GM23338 (cell line): ENCODE measurements at regions not wholly inside any gene's neighbourhood (a gene's known extent, or its start where the extent isn't known, plus 50 kb on each side); places are given as distances from the start of the nearest gene placed in this dataset.

ENCODE experiments used
- ATAC-seq: fragments of 200-7000 bp; cut with Tn5 transposase; 3 replicates; pipeline ENCODE4 v1.9.1; 2020
- DNase-seq: peaks from one replicate; pipeline ENCODE4 v3.0.0-alpha.2; 2015; ENCODE audit warnings: low spot score
- H2AFZ ChIP-seq: fragments of 200-600 bp; sonication (generic); 2 replicates; pipeline ENCODE4 v1.8.0; 2016; ENCODE audit warnings: antibody characterized with exemption, mild to moderate bottlenecking, moderate library complexity
- H3F3A ChIP-seq: fragments of 200-600 bp; sonication (generic); replicated peaks from 2 replicates; pipeline ENCODE4 v1.8.0; 2017; ENCODE audit warnings: antibody characterized with exemption, mixed run types, low read depth
- H3K27ac ChIP-seq: fragments of 200-600 bp; sonication (generic); 2 replicates; pipeline ENCODE4 v1.6.1; 2016; ENCODE audit warnings: low read depth
- H3K27me3 ChIP-seq: fragments of 200-600 bp; sonication (generic); 2 replicates; pipeline ENCODE4 v1.8.0; 2016; ENCODE audit warnings: mild to moderate bottlenecking, mixed run types, moderate library complexity; ENCODE audit not compliant: insufficient read depth
- H3K36me3 ChIP-seq: fragments of 200-600 bp; sonication (generic); 2 replicates; pipeline ENCODE4 v1.8.0; 2016; ENCODE audit warnings: mild to moderate bottlenecking; ENCODE audit not compliant: insufficient read depth
- H3K4me1 ChIP-seq: fragments of 200-600 bp; sonication (generic); 2 replicates; pipeline ENCODE4 v1.8.0; 2016; ENCODE audit warnings: mild to moderate bottlenecking, moderate library complexity; ENCODE audit not compliant: insufficient read depth
- H3K4me2 ChIP-seq: fragments of 200-600 bp; sonication (generic); 2 replicates; pipeline ENCODE4 v1.7.1; 2017; ENCODE audit warnings: mixed run types
- H3K4me3 ChIP-seq: fragments of 200-600 bp; sonication (generic); 2 replicates; pipeline ENCODE4 v1.6.1; 2016; ENCODE audit warnings: mixed run types
- H3K79me2 ChIP-seq: fragments of 200-600 bp; sonication (generic); replicated peaks from 2 replicates; pipeline ENCODE4 v1.8.0; 2017; ENCODE audit warnings: mild to moderate bottlenecking; ENCODE audit not compliant: insufficient read depth
- H3K9me2 ChIP-seq: fragments of 200-600 bp; sonication (generic); 2 replicates; pipeline ENCODE4 v1.8.0; 2017; ENCODE audit not compliant: insufficient read depth
- H4K20me1 ChIP-seq: fragments of 200-600 bp; sonication (generic); replicated peaks from 2 replicates; pipeline ENCODE4 v1.8.0; 2017; ENCODE audit warnings: mild to moderate bottlenecking; ENCODE audit not compliant: insufficient read depth
- H3K27ac Mint-ChIP-seq: 2 replicates; pipeline ENCODE4 v1.8.0; 2020; ENCODE audit warnings: inconsistent platforms, mild to moderate bottlenecking, moderate library complexity, mixed read lengths
- H3K27me3 Mint-ChIP-seq: 3 replicates; pipeline ENCODE4 v1.8.0; 2022; ENCODE audit warnings: low read depth, mild to moderate bottlenecking, moderate library complexity, mixed read lengths, inconsistent platforms; ENCODE audit not compliant: insufficient read depth, poor library complexity
- H3K36me3 Mint-ChIP-seq: 3 replicates; pipeline ENCODE4 v1.8.0; 2021; ENCODE audit warnings: low read depth, mild to moderate bottlenecking, inconsistent platforms, moderate library complexity, mixed read lengths
- H3K4me1 Mint-ChIP-seq: 3 replicates; pipeline ENCODE4 v1.8.0; 2020; ENCODE audit warnings: mild to moderate bottlenecking, inconsistent platforms, mixed read lengths
- H3K4me3 Mint-ChIP-seq: 3 replicates; pipeline ENCODE4 v1.8.0; 2021; ENCODE audit warnings: moderate library complexity, mild to moderate bottlenecking, inconsistent platforms, mixed read lengths
- H3K9me3 Mint-ChIP-seq: 3 replicates; pipeline ENCODE4 v1.8.0; 2020; ENCODE audit warnings: moderate library complexity, mild to moderate bottlenecking, inconsistent platforms, mixed read lengths
- CREB1 ChIP-seq: fragments of 250-450 bp; sonication (Bioruptor Pico); IDR thresholded peaks from 2 replicates; pipeline ENCODE4 v1.5.0; 2020; ENCODE audit warnings: low read depth, mild to moderate bottlenecking, moderate library complexity
- EZH2 ChIP-seq: fragments of 200-600 bp; sonication (generic); IDR thresholded peaks from one replicate; pipeline ENCODE4 v1.8.0; 2017; ENCODE audit warnings: antibody characterized with exemption, mild to moderate bottlenecking, low read depth; ENCODE audit not compliant: unreplicated experiment
- EZH2phosphoT487 ChIP-seq: fragments of 200-600 bp; sonication (generic); IDR thresholded peaks from one replicate; pipeline ENCODE4 v1.8.1; 2018; ENCODE audit warnings: antibody characterized with exemption; ENCODE audit not compliant: unreplicated experiment
- JUNB ChIP-seq: IDR thresholded peaks from one replicate; pipeline ENCODE4 v1.6.1; 2016; ENCODE audit warnings: antibody characterized with exemption; ENCODE audit not compliant: unreplicated experiment
- NANOG ChIP-seq: IDR thresholded peaks from 2 replicates; pipeline ENCODE4 v1.6.1; 2016; ENCODE audit warnings: antibody characterized with exemption, borderline replicate concordance
- POLR2AphosphoS5 ChIP-seq: IDR thresholded peaks from 2 replicates; pipeline ENCODE4 v1.6.1; 2016; ENCODE audit warnings: antibody characterized with exemption, low read depth
- STAT1 ChIP-seq: IDR thresholded peaks from one replicate; pipeline ENCODE4 v1.6.1; 2016; ENCODE audit warnings: antibody characterized with exemption; ENCODE audit not compliant: unreplicated experiment
- ZNF114 ChIP-seq: fragments of 250-450 bp; sonication (Bioruptor Pico); IDR thresholded peaks from 2 replicates; pipeline ENCODE4 v1.5.0; 2020; ENCODE audit warnings: mild to moderate bottlenecking, moderate library complexity
- ZNF331 ChIP-seq: fragments of 250-450 bp; sonication (Bioruptor Pico); IDR thresholded peaks from 2 replicates; pipeline ENCODE4 v1.5.0; 2020; ENCODE audit warnings: low read depth, mild to moderate bottlenecking, moderate library complexity
- TF ChIP-seq, protein P1 (sequence below), 2 experiments: fragments of 200-600 bp in 1 of 2; sonication (generic) in 1 of 2; conservative IDR thresholded peaks; 2 replicates each; pipeline versions ENCODE4 v1.5.1 to v1.6.1; 2016 to 2017; ENCODE audit warnings: antibody characterized with exemption in 2 of 2, low read depth in 2 of 2, mild to moderate bottlenecking in 2 of 2, moderate library complexity in 1 of 2
- TF ChIP-seq, protein P2 (sequence below): fragments of 250-450 bp; sonication (Bioruptor Pico); IDR thresholded peaks from 2 replicates; pipeline ENCODE4 v1.5.0; 2020; ENCODE audit warnings: mild to moderate bottlenecking, moderate library complexity
- TF ChIP-seq, protein P3 (sequence below): IDR thresholded peaks from 2 replicates; pipeline ENCODE4 v1.6.1; 2016; ENCODE audit warnings: antibody characterized with exemption
- TF ChIP-seq, protein P4 (sequence below): IDR thresholded peaks from one replicate; pipeline ENCODE4 v1.6.1; 2018; ENCODE audit warnings: antibody characterized with exemption; ENCODE audit not compliant: unreplicated experiment

DNA sequence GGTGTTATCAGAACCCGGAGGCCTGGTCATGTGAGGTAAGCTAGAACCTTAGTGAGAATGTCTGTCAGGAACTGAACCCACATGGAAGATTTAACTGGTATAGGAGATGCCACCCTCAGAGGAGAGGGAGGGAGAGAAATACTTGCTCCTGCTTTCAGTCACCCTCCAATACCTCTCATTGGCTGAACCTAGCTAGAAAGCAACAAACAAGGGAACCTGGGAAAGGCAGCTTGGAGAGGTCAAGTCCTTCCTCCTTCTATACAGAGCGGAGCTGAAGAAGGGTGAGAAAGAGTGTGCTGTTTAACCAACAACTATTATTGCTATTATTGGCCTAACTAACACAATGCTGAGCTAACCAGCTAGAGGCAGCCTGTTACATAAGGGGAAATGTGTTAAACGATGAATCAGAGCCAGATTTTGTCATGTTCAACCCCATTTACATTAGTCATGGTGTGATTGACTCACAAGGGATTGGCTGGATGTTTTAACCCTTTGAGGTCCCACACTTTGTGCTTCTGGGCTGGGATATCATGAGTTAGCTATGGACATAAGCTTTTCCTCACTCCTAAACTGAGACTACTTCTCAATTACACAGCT lies 96.5 kb upstream of the ESX1 start:
- peaks cover 12% of the 10 kb centered on the region; the same call in 2 of the 3 replicates for H3K4me1 Mint-ChIP-seq
- no peaks in the 10 kb centered on the region for H3K27me3 ChIP-seq

More for the DNA sequence above, 96.5 kb upstream of the ESX1 start:
- H4K20me1 ChIP-seq = no peaks in the 10 kb centered on the region
- Mint-ChIP-seq H3K36me3 (no peaks in the 10 kb centered on the region), H3K27ac (no peak overlapping the region), H3K9me3 (no peaks in the 10 kb centered on the region), H3K27me3 (no peaks in the 10 kb centered on the region), H3K4me3 (no peak overlapping the region)
- no peaks in the 10 kb centered on the region for H3K9me2 ChIP-seq
- H3K4me2 ChIP-seq = no peak overlapping the region
- H3K36me3 ChIP-seq = no peaks in the 10 kb centered on the region
- DNase-seq = no peak
- no peaks in the 10 kb centered on the region for H3F3A ChIP-seq
- H3K27ac ChIP-seq = no peak overlapping the region
- H3K4me3 ChIP-seq = no peak overlapping the region
- no peaks in the 10 kb centered on the region for H3K4me1 ChIP-seq
- no peaks in the 10 kb centered on the region for H3K79me2 ChIP-seq
- no peak for ATAC-seq
- 0 out of 2 replicates have a peak overlapping the region, but pooled peaks have one; percentile 38 for H2AFZ ChIP-seq
- TF ChIP-seq ZNF114 (CRISPR knock-in tag) (no peak), POLR2AphosphoS5 (no peak), JUNB (no peak), EZH2 (no peak), NANOG (no peak), EZH2phosphoT487 (no peak), CREB1 (CRISPR knock-in tag) (no peak), ZNF331 (no peak), STAT1 (no peak)
- TF ChIP-seq, protein P1, sequence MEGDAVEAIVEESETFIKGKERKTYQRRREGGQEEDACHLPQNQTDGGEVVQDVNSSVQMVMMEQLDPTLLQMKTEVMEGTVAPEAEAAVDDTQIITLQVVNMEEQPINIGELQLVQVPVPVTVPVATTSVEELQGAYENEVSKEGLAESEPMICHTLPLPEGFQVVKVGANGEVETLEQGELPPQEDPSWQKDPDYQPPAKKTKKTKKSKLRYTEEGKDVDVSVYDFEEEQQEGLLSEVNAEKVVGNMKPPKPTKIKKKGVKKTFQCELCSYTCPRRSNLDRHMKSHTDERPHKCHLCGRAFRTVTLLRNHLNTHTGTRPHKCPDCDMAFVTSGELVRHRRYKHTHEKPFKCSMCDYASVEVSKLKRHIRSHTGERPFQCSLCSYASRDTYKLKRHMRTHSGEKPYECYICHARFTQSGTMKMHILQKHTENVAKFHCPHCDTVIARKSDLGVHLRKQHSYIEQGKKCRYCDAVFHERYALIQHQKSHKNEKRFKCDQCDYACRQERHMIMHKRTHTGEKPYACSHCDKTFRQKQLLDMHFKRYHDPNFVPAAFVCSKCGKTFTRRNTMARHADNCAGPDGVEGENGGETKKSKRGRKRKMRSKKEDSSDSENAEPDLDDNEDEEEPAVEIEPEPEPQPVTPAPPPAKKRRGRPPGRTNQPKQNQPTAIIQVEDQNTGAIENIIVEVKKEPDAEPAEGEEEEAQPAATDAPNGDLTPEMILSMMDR (conservative IDR thresholded peaks at IDR 0.05; ENCODE audit: low read depth in 2 of 2) = no peak
- TF ChIP-seq, protein P2, sequence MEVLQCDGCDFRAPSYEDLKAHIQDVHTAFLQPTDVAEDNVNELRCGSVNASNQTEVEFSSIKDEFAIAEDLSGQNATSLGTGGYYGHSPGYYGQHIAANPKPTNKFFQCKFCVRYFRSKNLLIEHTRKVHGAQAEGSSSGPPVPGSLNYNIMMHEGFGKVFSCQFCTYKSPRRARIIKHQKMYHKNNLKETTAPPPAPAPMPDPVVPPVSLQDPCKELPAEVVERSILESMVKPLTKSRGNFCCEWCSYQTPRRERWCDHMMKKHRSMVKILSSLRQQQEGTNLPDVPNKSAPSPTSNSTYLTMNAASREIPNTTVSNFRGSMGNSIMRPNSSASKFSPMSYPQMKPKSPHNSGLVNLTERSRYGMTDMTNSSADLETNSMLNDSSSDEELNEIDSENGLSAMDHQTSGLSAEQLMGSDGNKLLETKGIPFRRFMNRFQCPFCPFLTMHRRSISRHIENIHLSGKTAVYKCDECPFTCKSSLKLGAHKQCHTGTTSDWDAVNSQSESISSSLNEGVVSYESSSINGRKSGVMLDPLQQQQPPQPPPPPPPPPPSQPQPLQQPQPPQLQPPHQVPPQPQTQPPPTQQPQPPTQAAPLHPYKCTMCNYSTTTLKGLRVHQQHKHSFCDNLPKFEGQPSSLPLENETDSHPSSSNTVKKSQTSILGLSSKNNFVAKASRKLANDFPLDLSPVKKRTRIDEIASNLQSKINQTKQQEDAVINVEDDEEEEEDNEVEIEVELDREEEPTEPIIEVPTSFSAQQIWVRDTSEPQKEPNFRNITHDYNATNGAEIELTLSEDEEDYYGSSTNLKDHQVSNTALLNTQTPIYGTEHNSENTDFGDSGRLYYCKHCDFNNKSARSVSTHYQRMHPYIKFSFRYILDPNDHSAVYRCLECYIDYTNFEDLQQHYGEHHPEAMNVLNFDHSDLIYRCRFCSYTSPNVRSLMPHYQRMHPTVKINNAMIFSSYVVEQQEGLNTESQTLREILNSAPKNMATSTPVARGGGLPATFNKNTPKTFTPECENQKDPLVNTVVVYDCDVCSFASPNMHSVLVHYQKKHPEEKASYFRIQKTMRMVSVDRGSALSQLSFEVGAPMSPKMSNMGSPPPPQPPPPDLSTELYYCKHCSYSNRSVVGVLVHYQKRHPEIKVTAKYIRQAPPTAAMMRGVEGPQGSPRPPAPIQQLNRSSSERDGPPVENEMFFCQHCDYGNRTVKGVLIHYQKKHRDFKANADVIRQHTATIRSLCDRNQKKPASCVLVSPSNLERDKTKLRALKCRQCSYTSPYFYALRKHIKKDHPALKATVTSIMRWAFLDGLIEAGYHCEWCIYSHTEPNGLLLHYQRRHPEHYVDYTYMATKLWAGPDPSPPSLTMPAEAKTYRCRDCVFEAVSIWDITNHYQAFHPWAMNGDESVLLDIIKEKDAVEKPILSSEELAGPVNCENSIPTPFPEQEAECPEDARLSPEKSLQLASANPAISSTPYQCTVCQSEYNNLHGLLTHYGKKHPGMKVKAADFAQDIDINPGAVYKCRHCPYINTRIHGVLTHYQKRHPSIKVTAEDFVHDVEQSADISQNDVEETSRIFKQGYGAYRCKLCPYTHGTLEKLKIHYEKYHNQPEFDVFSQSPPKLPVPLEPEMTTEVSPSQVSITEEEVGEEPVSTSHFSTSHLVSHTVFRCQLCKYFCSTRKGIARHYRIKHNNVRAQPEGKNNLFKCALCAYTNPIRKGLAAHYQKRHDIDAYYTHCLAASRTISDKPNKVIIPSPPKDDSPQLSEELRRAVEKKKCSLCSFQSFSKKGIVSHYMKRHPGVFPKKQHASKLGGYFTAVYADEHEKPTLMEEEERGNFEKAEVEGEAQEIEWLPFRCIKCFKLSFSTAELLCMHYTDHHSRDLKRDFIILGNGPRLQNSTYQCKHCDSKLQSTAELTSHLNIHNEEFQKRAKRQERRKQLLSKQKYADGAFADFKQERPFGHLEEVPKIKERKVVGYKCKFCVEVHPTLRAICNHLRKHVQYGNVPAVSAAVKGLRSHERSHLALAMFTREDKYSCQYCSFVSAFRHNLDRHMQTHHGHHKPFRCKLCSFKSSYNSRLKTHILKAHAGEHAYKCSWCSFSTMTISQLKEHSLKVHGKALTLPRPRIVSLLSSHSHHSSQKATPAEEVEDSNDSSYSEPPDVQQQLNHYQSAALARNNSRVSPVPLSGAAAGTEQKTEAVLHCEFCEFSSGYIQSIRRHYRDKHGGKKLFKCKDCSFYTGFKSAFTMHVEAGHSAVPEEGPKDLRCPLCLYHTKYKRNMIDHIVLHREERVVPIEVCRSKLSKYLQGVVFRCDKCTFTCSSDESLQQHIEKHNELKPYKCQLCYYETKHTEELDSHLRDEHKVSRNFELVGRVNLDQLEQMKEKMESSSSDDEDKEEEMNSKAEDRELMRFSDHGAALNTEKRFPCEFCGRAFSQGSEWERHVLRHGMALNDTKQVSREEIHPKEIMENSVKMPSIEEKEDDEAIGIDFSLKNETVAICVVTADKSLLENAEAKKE (CRISPR knock-in tag) = no peak
- TF ChIP-seq, protein P3, sequence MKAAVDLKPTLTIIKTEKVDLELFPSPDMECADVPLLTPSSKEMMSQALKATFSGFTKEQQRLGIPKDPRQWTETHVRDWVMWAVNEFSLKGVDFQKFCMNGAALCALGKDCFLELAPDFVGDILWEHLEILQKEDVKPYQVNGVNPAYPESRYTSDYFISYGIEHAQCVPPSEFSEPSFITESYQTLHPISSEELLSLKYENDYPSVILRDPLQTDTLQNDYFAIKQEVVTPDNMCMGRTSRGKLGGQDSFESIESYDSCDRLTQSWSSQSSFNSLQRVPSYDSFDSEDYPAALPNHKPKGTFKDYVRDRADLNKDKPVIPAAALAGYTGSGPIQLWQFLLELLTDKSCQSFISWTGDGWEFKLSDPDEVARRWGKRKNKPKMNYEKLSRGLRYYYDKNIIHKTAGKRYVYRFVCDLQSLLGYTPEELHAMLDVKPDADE = no peak
- TF ChIP-seq, protein P4, sequence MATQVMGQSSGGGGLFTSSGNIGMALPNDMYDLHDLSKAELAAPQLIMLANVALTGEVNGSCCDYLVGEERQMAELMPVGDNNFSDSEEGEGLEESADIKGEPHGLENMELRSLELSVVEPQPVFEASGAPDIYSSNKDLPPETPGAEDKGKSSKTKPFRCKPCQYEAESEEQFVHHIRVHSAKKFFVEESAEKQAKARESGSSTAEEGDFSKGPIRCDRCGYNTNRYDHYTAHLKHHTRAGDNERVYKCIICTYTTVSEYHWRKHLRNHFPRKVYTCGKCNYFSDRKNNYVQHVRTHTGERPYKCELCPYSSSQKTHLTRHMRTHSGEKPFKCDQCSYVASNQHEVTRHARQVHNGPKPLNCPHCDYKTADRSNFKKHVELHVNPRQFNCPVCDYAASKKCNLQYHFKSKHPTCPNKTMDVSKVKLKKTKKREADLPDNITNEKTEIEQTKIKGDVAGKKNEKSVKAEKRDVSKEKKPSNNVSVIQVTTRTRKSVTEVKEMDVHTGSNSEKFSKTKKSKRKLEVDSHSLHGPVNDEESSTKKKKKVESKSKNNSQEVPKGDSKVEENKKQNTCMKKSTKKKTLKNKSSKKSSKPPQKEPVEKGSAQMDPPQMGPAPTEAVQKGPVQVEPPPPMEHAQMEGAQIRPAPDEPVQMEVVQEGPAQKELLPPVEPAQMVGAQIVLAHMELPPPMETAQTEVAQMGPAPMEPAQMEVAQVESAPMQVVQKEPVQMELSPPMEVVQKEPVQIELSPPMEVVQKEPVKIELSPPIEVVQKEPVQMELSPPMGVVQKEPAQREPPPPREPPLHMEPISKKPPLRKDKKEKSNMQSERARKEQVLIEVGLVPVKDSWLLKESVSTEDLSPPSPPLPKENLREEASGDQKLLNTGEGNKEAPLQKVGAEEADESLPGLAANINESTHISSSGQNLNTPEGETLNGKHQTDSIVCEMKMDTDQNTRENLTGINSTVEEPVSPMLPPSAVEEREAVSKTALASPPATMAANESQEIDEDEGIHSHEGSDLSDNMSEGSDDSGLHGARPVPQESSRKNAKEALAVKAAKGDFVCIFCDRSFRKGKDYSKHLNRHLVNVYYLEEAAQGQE = no peak
